Vagina (tissue), 2 donors: ENCODE measurements at regions not wholly inside any gene's neighbourhood (a gene's known extent, or its start where the extent isn't known, plus 50 kb on each side); places are given as distances from the start of the nearest gene placed in this dataset.

Experiments
- POLR2A ChIP-seq, 2 donors: fragments of 450-650 bp; IDR thresholded peaks; one replicate each; pipeline ENCODE4 v1.6.1; 2017; ENCODE audit warnings: antibody characterized with exemption in 2 of 2, mild to moderate bottlenecking in 2 of 2, moderate library complexity in 2 of 2
- POLR2AphosphoS5 ChIP-seq, 2 donors: sonication (generic); formaldehyde crosslinking; IDR thresholded peaks; one replicate each; pipeline ENCODE4 v1.9.0; 2017; ENCODE audit warnings: antibody characterized with exemption in 2 of 2, mild to moderate bottlenecking in 2 of 2, low read depth in 1 of 2; ENCODE audit not compliant: insufficient read depth in 1 of 2
- TF ChIP-seq, protein P1 (sequence below), 3 experiments: fragments of 450-650 bp in 2 of 3; fragments of 200-600 bp in 1 of 3; sonication (generic) in 1 of 3; IDR thresholded peaks; one replicate each; pipeline ENCODE4 v1.5.1; 2017 to 2019; ENCODE audit warnings: antibody characterized with exemption in 3 of 3, mild to moderate bottlenecking in 2 of 3, moderate library complexity in 2 of 3

DNA sequence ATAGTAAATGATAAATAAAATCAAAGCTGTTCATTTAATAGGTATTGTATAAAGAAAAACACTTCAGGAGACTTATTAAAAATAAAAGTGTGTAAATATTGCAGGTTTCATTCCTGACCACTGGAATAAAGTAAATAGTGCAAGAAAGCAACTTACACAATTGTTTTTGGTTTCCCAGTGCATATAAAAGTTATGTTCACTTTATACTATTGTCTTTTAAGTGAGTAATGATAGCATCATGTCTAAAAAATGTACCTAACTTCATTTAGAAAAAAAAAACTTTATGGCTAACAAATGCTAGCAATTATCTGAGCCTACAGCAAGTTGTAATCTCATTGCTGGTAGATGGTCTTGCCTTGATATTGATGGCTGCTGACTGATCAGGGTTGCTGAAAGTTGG is 726.6 kb upstream of the POU3F2 start:
- TF ChIP-seq, protein P1, sequence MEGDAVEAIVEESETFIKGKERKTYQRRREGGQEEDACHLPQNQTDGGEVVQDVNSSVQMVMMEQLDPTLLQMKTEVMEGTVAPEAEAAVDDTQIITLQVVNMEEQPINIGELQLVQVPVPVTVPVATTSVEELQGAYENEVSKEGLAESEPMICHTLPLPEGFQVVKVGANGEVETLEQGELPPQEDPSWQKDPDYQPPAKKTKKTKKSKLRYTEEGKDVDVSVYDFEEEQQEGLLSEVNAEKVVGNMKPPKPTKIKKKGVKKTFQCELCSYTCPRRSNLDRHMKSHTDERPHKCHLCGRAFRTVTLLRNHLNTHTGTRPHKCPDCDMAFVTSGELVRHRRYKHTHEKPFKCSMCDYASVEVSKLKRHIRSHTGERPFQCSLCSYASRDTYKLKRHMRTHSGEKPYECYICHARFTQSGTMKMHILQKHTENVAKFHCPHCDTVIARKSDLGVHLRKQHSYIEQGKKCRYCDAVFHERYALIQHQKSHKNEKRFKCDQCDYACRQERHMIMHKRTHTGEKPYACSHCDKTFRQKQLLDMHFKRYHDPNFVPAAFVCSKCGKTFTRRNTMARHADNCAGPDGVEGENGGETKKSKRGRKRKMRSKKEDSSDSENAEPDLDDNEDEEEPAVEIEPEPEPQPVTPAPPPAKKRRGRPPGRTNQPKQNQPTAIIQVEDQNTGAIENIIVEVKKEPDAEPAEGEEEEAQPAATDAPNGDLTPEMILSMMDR (IDR thresholded peaks at IDR 0.05): no peak
- TF ChIP-seq POLR2A (IDR thresholded peaks at IDR 0.05): no peak
- TF ChIP-seq POLR2AphosphoS5 (IDR thresholded peaks at IDR 0.05; ENCODE audit: insufficient read depth in 1 of 2, low read depth in 1 of 2): no peak
